ENCODE measurements at regions not wholly inside any gene's neighbourhood (a gene's known extent, or its start where the extent isn't known, plus 50 kb on each side); places are given as distances from the start of the nearest gene placed in this dataset.
A peak's percentile ranks its signal among the peaks of the same experiment; 100 is the strongest.
"Not testable (repeated sequence)": the region's sequence is repeated elsewhere in the genome, so short reads cannot be mapped to it uniquely, and the experiment has no call there.

- not testable (repeated sequence) for H3K9me3 ChIP-seq (ENCODE audit: control insufficient read depth, low read depth, low read length); H3K27ac Mint-ChIP-seq; H3K79me1 ChIP-seq (ENCODE audit: insufficient read depth, low read depth, low read length, poor library complexity, severe bottlenecking); H3K4ac ChIP-seq (ENCODE audit: low read depth, low read length); H3K79me2 ChIP-seq (ENCODE audit: insufficient read depth, low read length); H2BK20ac ChIP-seq (ENCODE audit: low read depth, low read length, poor library complexity, severe bottlenecking); H3K14ac ChIP-seq (ENCODE audit: insufficient read depth, low read length); H3K4me1 ChIP-seq (ENCODE audit: insufficient read depth, low read length); H3K23ac ChIP-seq (ENCODE audit: insufficient read length, low read depth, low read length); H3K23me2 ChIP-seq (ENCODE audit: insufficient read length, low read depth, low read length, poor library complexity, severe bottlenecking); H4K91ac ChIP-seq (ENCODE audit: insufficient read length, low read depth, low read length); H2AK5ac ChIP-seq (ENCODE audit: insufficient read length, low read length); H3T11ph ChIP-seq (ENCODE audit: low read length); H3K4me1 Mint-ChIP-seq; H4K20me1 ChIP-seq (ENCODE audit: control insufficient read depth, insufficient read depth, insufficient read length); H4K8ac ChIP-seq (replicated peaks; ENCODE audit: insufficient read length, low read depth, low read length); H3K9ac ChIP-seq (ENCODE audit: extremely low read depth, insufficient read length, low read length); H3K9me3 Mint-ChIP-seq; H2AFZ ChIP-seq (ENCODE audit: low read length); H2BK120ac ChIP-seq (ENCODE audit: low read depth, low read length, poor library complexity, severe bottlenecking); H2BK5ac ChIP-seq (ENCODE audit: insufficient read length, low read length); H4K5ac ChIP-seq (ENCODE audit: insufficient read length, low read depth, low read length); H3K27me3 ChIP-seq (ENCODE audit: insufficient read depth, low read length); H2BK12ac ChIP-seq (ENCODE audit: insufficient read length, low read depth, low read length); H3K18ac ChIP-seq (ENCODE audit: insufficient read length, low read depth, low read length); H3K27ac ChIP-seq (ENCODE audit: insufficient read length, low read depth, low read length); H2BK15ac ChIP-seq (ENCODE audit: low read depth, low read length); H3K36me3 Mint-ChIP-seq (ENCODE audit: insufficient read depth in 1 of 3, low read depth in 3 of 3); H3K56ac ChIP-seq (ENCODE audit: insufficient read length, low read depth, low read length)
- no CpG with 5 or more reads among the region's 41 CpGs for WGBS (ENCODE audit: extremely low coverage, insufficient read length, low lambda C conversion rate)
- Mint-ChIP-seq H3K27me3 (ENCODE audit: low read depth) (peaks cover 21% of the 10 kb centered on the region), H3K4me3 (peak overlapping the region in 1 of 2 experiments; percentile 62; a peak in 1 of 5 replicates)
- peak; percentile 83 for DNase-seq
- TF ChIP-seq, protein P1, sequence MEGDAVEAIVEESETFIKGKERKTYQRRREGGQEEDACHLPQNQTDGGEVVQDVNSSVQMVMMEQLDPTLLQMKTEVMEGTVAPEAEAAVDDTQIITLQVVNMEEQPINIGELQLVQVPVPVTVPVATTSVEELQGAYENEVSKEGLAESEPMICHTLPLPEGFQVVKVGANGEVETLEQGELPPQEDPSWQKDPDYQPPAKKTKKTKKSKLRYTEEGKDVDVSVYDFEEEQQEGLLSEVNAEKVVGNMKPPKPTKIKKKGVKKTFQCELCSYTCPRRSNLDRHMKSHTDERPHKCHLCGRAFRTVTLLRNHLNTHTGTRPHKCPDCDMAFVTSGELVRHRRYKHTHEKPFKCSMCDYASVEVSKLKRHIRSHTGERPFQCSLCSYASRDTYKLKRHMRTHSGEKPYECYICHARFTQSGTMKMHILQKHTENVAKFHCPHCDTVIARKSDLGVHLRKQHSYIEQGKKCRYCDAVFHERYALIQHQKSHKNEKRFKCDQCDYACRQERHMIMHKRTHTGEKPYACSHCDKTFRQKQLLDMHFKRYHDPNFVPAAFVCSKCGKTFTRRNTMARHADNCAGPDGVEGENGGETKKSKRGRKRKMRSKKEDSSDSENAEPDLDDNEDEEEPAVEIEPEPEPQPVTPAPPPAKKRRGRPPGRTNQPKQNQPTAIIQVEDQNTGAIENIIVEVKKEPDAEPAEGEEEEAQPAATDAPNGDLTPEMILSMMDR (conservative IDR thresholded peaks at IDR 0.05), result peak; percentile 43; the same call in 2 of the 3 replicates
- peak overlapping the region; percentile 25 for H3K4me2 ChIP-seq (ENCODE audit: insufficient read depth, insufficient read length, low read length)
These were observed 60.6 kb downstream of the GOLGA8T start for GRCh38 chr15:30195355-30196008.

GRCh38 chr15:30196009-30196375, 61.1 kb downstream of the GOLGA8T start:
- H3K4me2 ChIP-seq (ENCODE audit: insufficient read depth, insufficient read length, low read length), result peak overlapping the region; percentile 25
- not testable (repeated sequence) for H2BK120ac ChIP-seq (ENCODE audit: low read depth, low read length, poor library complexity, severe bottlenecking)
- no CpG with 5 or more reads among the region's 32 CpGs for WGBS (ENCODE audit: extremely low coverage, insufficient read length, low lambda C conversion rate)

More at GRCh38 chr15:30196009-30196375, 61.1 kb downstream of the GOLGA8T start:
- H3K9ac ChIP-seq (ENCODE audit: extremely low read depth, insufficient read length, low read length); H4K5ac ChIP-seq (ENCODE audit: insufficient read length, low read depth, low read length); H3K4me3 Mint-ChIP-seq; H3K9me3 ChIP-seq (ENCODE audit: control insufficient read depth, low read depth, low read length); H3T11ph ChIP-seq (ENCODE audit: low read length); H3K79me1 ChIP-seq (ENCODE audit: insufficient read depth, low read depth, low read length, poor library complexity, severe bottlenecking); H3K9me3 Mint-ChIP-seq; H4K8ac ChIP-seq (replicated peaks; ENCODE audit: insufficient read length, low read depth, low read length); H3K56ac ChIP-seq (ENCODE audit: insufficient read length, low read depth, low read length); H2BK20ac ChIP-seq (ENCODE audit: low read depth, low read length, poor library complexity, severe bottlenecking); H2AK5ac ChIP-seq (ENCODE audit: insufficient read length, low read length); H3K27me3 ChIP-seq (ENCODE audit: insufficient read depth, low read length); H3K4me1 Mint-ChIP-seq; H3K79me2 ChIP-seq (ENCODE audit: insufficient read depth, low read length); H4K91ac ChIP-seq (ENCODE audit: insufficient read length, low read depth, low read length); H3K14ac ChIP-seq (ENCODE audit: insufficient read depth, low read length); H2BK5ac ChIP-seq (ENCODE audit: insufficient read length, low read length); H3K18ac ChIP-seq (ENCODE audit: insufficient read length, low read depth, low read length); H3K4me1 ChIP-seq (ENCODE audit: insufficient read depth, low read length); H3K23ac ChIP-seq (ENCODE audit: insufficient read length, low read depth, low read length); H2BK12ac ChIP-seq (ENCODE audit: insufficient read length, low read depth, low read length); H3K23me2 ChIP-seq (ENCODE audit: insufficient read length, low read depth, low read length, poor library complexity, severe bottlenecking); H3K27ac ChIP-seq (ENCODE audit: insufficient read length, low read depth, low read length); H2AFZ ChIP-seq (ENCODE audit: low read length); H2BK15ac ChIP-seq (ENCODE audit: low read depth, low read length); H4K20me1 ChIP-seq (ENCODE audit: control insufficient read depth, insufficient read depth, insufficient read length); H3K4ac ChIP-seq (ENCODE audit: low read depth, low read length); H3K27ac Mint-ChIP-seq; H3K36me3 Mint-ChIP-seq (ENCODE audit: insufficient read depth in 1 of 3, low read depth in 3 of 3): not testable (repeated sequence)
- H3K27me3 Mint-ChIP-seq (ENCODE audit: low read depth), result peaks cover 21% of the 10 kb centered on the region
- peak; percentile 43 for DNase-seq

Data from H9 (cell line).